A673 (cell line): ENCODE measurements at regions not wholly inside any gene's neighbourhood (a gene's known extent, or its start where the extent isn't known, plus 50 kb on each side); places are given as distances from the start of the nearest gene placed in this dataset.

ENCODE experiments used
- BruUV-seq: library from RNA; stranded (reverse); fragments of 400-500 nt; replicated peaks from 2 replicates; lab custom pipeline; 2021; lab: Mats Ljungman, UMichigan
- CTCF ChIA-PET: fragments of 300-600 bp; sonication (Branson Sonifier 250); formaldehyde crosslinking; loops from one replicate; lab custom pipeline; 2022; ENCODE audit warnings: antibody characterized with exemption; lab: Charles Lee
- POLR2A ChIA-PET: fragments of 300-600 bp; sonication (Branson Sonifier 250); formaldehyde crosslinking; loops from one replicate; lab custom pipeline; 2022; ENCODE audit warnings: antibody characterized with exemption; ENCODE audit not compliant: low non-redundant PET; lab: Charles Lee
- DNase-seq: peaks from one replicate; pipeline ENCODE4 v3.0.0-alpha.2; 2015; ENCODE audit warnings: low spot score
- H3K27ac ChIP-seq: fragments of 200-600 bp; sonication (generic); 2 replicates; pipeline ENCODE4 v1.5.1; 2016; ENCODE audit warnings: mixed run types, low read depth, mild to moderate bottlenecking, mixed read lengths, antibody characterized with exemption, low read length; ENCODE audit not compliant: poor library complexity, severe bottlenecking
- H3K27me3 ChIP-seq: fragments of 200-600 bp; sonication (generic); replicated peaks from 2 replicates; pipeline ENCODE4 v1.6.1; 2017; ENCODE audit warnings: mixed run types, low read depth, mild to moderate bottlenecking, mixed read lengths, antibody characterized with exemption, low read length; ENCODE audit not compliant: insufficient read depth, poor library complexity
- H3K36me3 ChIP-seq: fragments of 200-600 bp; sonication (generic); 2 replicates; pipeline ENCODE4 v1.6.1; 2016; ENCODE audit warnings: mixed run types, mild to moderate bottlenecking, mixed read lengths, antibody characterized with exemption, low read length; ENCODE audit not compliant: insufficient read depth, poor library complexity, severe bottlenecking
- H3K4me1 ChIP-seq: fragments of 200-600 bp; sonication (generic); 2 replicates; pipeline ENCODE4 v1.6.1; 2017; ENCODE audit warnings: mixed run types, mild to moderate bottlenecking, mixed read lengths, antibody characterized with exemption, low read length; ENCODE audit not compliant: insufficient read depth, poor library complexity, severe bottlenecking
- H3K4me3 ChIP-seq: fragments of 200-600 bp; sonication (generic); 2 replicates; pipeline ENCODE4 v1.5.1; 2016; ENCODE audit warnings: low read depth, mixed run types, mild to moderate bottlenecking, mixed read lengths, low read length; ENCODE audit not compliant: poor library complexity, severe bottlenecking
- H3K9me3 ChIP-seq: fragments of 200-600 bp; sonication (generic); 2 replicates; pipeline ENCODE4 v1.6.1; 2016; ENCODE audit warnings: mixed run types, low read depth, mild to moderate bottlenecking, mixed read lengths, antibody characterized with exemption, low read length; ENCODE audit not compliant: poor library complexity, severe bottlenecking
- EZH2 ChIP-seq: fragments of 200-600 bp; sonication (generic); IDR thresholded peaks from 2 replicates; pipeline ENCODE4 v1.6.1; 2017; ENCODE audit warnings: borderline replicate concordance, low read depth, mild to moderate bottlenecking, mixed read lengths, antibody characterized with exemption, low read length; ENCODE audit not compliant: poor library complexity, severe bottlenecking
- intact Hi-C: fragments of 100-400 bp; cut with micrococcal nuclease; formaldehyde crosslinking; loops from one replicate; pipeline ENCODE4 v1.10.0; 2022; ENCODE audit not compliant: unreplicated experiment
- TF ChIP-seq, protein P1 (sequence below): fragments of 300-800, 200-600 bp; sonication (generic); conservative IDR thresholded peaks from 2 replicates; pipeline ENCODE4 v1.5.1; 2017; ENCODE audit warnings: low read depth, mild to moderate bottlenecking, antibody characterized with exemption, low read length, moderate library complexity, mixed read lengths

GRCh38 chr6:14350210-14350609 is 232.6 kb downstream of the CD83 start:
- DNase-seq, result no peak
- Histone ChIP-seq H3K4me3 (no peak overlapping the region), H3K27me3 (no peaks in the 10 kb centered on the region), H3K4me1 (peaks cover 6% of the 10 kb centered on the region), H3K36me3 (no peaks in the 10 kb centered on the region), H3K27ac (no peak overlapping the region), H3K9me3 (no peaks in the 10 kb centered on the region)
- ChIA-PET POLR2A (no interaction called here), CTCF (no interaction called here)
- no TSS peak for BruUV-seq
- TF ChIP-seq EZH2, result no peak
- TF ChIP-seq, protein P1, sequence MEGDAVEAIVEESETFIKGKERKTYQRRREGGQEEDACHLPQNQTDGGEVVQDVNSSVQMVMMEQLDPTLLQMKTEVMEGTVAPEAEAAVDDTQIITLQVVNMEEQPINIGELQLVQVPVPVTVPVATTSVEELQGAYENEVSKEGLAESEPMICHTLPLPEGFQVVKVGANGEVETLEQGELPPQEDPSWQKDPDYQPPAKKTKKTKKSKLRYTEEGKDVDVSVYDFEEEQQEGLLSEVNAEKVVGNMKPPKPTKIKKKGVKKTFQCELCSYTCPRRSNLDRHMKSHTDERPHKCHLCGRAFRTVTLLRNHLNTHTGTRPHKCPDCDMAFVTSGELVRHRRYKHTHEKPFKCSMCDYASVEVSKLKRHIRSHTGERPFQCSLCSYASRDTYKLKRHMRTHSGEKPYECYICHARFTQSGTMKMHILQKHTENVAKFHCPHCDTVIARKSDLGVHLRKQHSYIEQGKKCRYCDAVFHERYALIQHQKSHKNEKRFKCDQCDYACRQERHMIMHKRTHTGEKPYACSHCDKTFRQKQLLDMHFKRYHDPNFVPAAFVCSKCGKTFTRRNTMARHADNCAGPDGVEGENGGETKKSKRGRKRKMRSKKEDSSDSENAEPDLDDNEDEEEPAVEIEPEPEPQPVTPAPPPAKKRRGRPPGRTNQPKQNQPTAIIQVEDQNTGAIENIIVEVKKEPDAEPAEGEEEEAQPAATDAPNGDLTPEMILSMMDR, result no peak
- intact Hi-C loops, result no loop called here

DNA sequence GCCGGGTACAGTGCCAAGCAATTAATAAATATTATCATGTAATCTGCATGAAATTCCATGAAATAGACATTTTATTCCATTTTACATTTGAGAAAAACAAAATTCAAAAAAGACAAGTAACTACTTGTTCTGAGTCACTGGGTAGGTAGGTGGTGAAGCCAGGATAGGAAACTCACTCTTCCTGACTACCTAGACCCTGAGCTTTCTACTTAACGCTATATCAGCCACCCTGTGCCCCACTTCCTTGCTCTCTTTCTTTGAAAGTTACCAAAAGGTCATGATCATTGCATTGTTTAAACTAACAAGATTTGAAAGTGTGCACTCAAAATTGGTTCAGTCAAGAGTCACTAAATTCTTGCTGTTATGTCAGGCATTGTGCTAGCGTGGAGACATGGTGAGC is 235.7 kb downstream of the CD83 start:
- Histone ChIP-seq H3K4me3 (no peak overlapping the region), H3K4me1 (peaks cover 11% of the 10 kb centered on the region), H3K27me3 (no peaks in the 10 kb centered on the region), H3K27ac (no peak overlapping the region), H3K9me3 (no peaks in the 10 kb centered on the region), H3K36me3 (no peaks in the 10 kb centered on the region)
- intact Hi-C loops, result no loop called here
- CTCF ChIA-PET, result no interaction called here
- BruUV-seq, result no TSS peak
- POLR2A ChIA-PET, result no interaction called here
- TF ChIP-seq EZH2, result no peak
- TF ChIP-seq, protein P1, result no peak
- no peak for DNase-seq

- Histone ChIP-seq H3K27me3 (no peaks in the 10 kb centered on the region), H3K27ac (no peak overlapping the region), H3K9me3 (no peaks in the 10 kb centered on the region), H3K4me1 (peaks cover 16% of the 10 kb centered on the region), H3K4me3 (no peak overlapping the region), H3K36me3 (no peaks in the 10 kb centered on the region)
- POLR2A ChIA-PET, result no interaction called here
- CTCF ChIA-PET, result no interaction called here
- no TSS peak for BruUV-seq
- TF ChIP-seq, protein P1, result no peak
- no peak for TF ChIP-seq EZH2
- intact Hi-C loops, result no loop called here
- no peak for DNase-seq
Observed at GRCh38 chr6:14353798-14354197, 236.2 kb downstream of the CD83 start.
